SKM-1 treated with dmso at 0.1 percent for 144 hours (cell line): ENCODE measurements at regions not wholly inside any gene's neighbourhood (a gene's known extent, or its start where the extent isn't known, plus 50 kb on each side); places are given as distances from the start of the nearest gene placed in this dataset.
"Not testable (repeated sequence)": the region's sequence is repeated elsewhere in the genome, so short reads cannot be mapped to it uniquely, and the experiment has no call there.

Experiments used
- DNase-seq: peaks from one replicate; lab custom pipeline; 2025; ENCODE audit not compliant: unreplicated experiment; lab: John Stamatoyannopoulos, UW

- no peak for DNase-seq
Observed at GRCh38 chr6:106749609-106750008, 120.2 kb downstream of the QRSL1 start.

- DNase-seq: no peak
Observed at GRCh38 chr6:106748547-106749207, 119.3 kb downstream of the QRSL1 start.

- no peak for DNase-seq
Observed at GRCh38 chr6:106747139-106747538, 117.8 kb downstream of the QRSL1 start.

- DNase-seq: no peak
Observed at GRCh38 chr6:106746652-106747051, 117.3 kb downstream of the QRSL1 start.

GRCh38 chr6:106745824-106746582, 116.6 kb downstream of the QRSL1 start:
- DNase-seq: no peak

- DNase-seq: no peak
Observed at GRCh38 chr6:106745197-106745770, 115.9 kb downstream of the QRSL1 start.

- no peak for DNase-seq
Observed at GRCh38 chr6:106744781-106745180, 115.4 kb downstream of the QRSL1 start.

- not testable (repeated sequence) for DNase-seq
Observed at GRCh38 chr6:106744029-106744428, 114.7 kb downstream of the QRSL1 start.

- no peak for DNase-seq
Observed at GRCh38 chr6:106743612-106744011, 114.2 kb downstream of the QRSL1 start.

- DNase-seq: no peak
Observed at GRCh38 chr6:106740287-106740686, 110.9 kb downstream of the QRSL1 start.

- DNase-seq: no peak
Observed at GRCh38 chr6:106739387-106739786, 110.0 kb downstream of the QRSL1 start.

- DNase-seq: no peak
Observed at GRCh38 chr6:106736502-106736901, 107.1 kb downstream of the QRSL1 start.

GRCh38 chr6:106735828-106736227, 106.5 kb downstream of the QRSL1 start:
- DNase-seq: no peak

- DNase-seq: no peak
Observed at GRCh38 chr6:106735136-106735633, 105.8 kb downstream of the QRSL1 start.

- DNase-seq: no peak
Observed at GRCh38 chr6:106733386-106733785, 104.0 kb downstream of the QRSL1 start.

- DNase-seq: no peak
Observed at GRCh38 chr6:106732376-106732940, 103.1 kb downstream of the QRSL1 start.

GRCh38 chr6:106731843-106732160, 102.4 kb downstream of the QRSL1 start:
- DNase-seq: no peak

- DNase-seq: no peak
Observed at GRCh38 chr6:106731144-106731842, 101.9 kb downstream of the QRSL1 start.

GRCh38 chr6:106730718-106731117, 101.3 kb downstream of the QRSL1 start:
- DNase-seq: no peak

GRCh38 chr6:106730264-106730663, 100.9 kb downstream of the QRSL1 start:
- no peak for DNase-seq

- no peak for DNase-seq
Observed at GRCh38 chr6:106729841-106730240, 100.5 kb downstream of the QRSL1 start.
